Mucosa of stomach (tissue), 1 donor: ENCODE measurements at regions not wholly inside any gene's neighbourhood (a gene's known extent, or its start where the extent isn't known, plus 50 kb on each side); places are given as distances from the start of the nearest gene placed in this dataset.

Experiments used
- H3K27me3 ChIP-seq: one replicate; pipeline ENCODE4 v1.7.0; 2013; ENCODE audit warnings: mild to moderate bottlenecking, low read length; ENCODE audit not compliant: control insufficient read depth, insufficient read depth
- H3K36me3 ChIP-seq: one replicate; pipeline ENCODE4 v1.7.0; 2013; ENCODE audit warnings: low read length; ENCODE audit not compliant: control insufficient read depth, insufficient read depth
- H3K4me1 ChIP-seq: one replicate; pipeline ENCODE4 v1.7.0; 2013; ENCODE audit warnings: mild to moderate bottlenecking, low read length; ENCODE audit not compliant: control insufficient read depth, insufficient read depth
- H3K4me3 ChIP-seq: one replicate; pipeline ENCODE4 v1.7.0; 2013; ENCODE audit warnings: low read length
- H3K9ac ChIP-seq: one replicate; pipeline ENCODE4 v1.7.0; 2013; ENCODE audit warnings: mild to moderate bottlenecking, low read length, moderate library complexity
- H3K9me3 ChIP-seq: one replicate; pipeline ENCODE4 v1.7.0; 2013; ENCODE audit warnings: mild to moderate bottlenecking, low read length, moderate library complexity; ENCODE audit not compliant: control insufficient read depth
- donor health status: Pancreatic carcinoma.

DNA sequence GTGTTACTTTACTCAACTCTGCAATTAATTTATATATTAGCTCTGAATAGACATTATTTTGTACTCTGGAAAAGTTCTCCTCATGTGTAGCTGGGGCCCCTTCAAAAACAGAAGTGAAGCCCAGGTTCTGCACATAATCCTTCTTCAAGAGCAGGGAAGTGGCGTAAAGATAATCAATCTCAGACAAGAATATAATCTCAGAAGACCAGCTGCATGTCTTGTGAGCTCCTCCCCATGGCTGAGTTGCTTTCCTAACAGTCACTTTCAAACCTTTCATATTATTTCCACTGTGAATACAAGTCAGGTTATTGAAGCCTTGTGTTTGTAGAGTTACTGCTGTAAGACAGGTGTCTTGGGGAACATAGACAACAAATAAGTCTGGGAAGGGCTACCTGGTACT is 691.9 kb downstream of the RFPL4B start:
- H3K4me3 ChIP-seq, result no peak overlapping the region
- no peaks in the 10 kb centered on the region for H3K4me1 ChIP-seq
- no peaks in the 10 kb centered on the region for H3K36me3 ChIP-seq
- H3K9me3 ChIP-seq, result no peaks in the 10 kb centered on the region
- no peak overlapping the region for H3K9ac ChIP-seq
- no peaks in the 10 kb centered on the region for H3K27me3 ChIP-seq

DNA sequence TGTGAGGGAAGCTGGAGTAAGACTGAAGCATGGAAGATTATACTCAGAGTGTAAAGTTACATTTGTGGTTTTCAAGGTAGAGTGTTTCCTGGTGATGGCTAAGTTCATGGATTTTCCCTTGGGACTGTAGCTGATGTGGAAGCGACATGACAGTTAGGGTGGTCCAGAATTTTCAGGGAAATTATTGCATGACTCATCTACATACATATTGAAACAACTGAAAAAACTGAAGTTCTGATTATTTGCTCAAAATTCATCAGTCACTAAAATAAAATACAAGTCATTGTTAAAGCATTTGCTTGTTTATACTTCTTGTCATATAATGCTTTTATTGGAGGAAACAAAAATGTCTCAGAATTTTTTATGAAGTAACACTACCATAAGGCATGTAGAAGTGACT is 700.0 kb downstream of the RFPL4B start:
- no peaks in the 10 kb centered on the region for H3K9me3 ChIP-seq
- H3K9ac ChIP-seq, result no peak overlapping the region
- no peaks in the 10 kb centered on the region for H3K27me3 ChIP-seq
- H3K36me3 ChIP-seq, result no peaks in the 10 kb centered on the region
- no peak overlapping the region for H3K4me3 ChIP-seq
- no peaks in the 10 kb centered on the region for H3K4me1 ChIP-seq

DNA sequence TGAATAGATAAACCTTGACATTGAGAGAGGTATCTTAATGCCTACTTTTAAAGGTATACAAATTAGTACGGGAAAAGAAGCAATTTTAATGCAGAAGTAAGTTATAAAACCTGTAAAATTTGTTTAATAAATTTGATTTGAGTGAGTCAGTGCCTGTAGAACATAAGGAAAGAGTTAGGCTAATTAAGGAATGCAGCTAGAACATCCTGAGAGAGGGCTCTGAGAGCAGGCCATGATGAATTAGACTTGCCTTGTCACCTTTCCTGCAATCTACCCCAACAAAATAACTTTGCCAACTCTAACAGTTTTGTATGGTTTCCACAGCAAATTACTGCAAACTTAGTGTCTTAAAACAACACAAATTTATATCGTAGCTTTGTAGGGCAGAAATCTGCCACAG is 700.8 kb downstream of the RFPL4B start:
- Histone ChIP-seq H3K4me1 (no peaks in the 10 kb centered on the region), H3K27me3 (no peaks in the 10 kb centered on the region), H3K9ac (no peak overlapping the region), H3K4me3 (no peak overlapping the region), H3K9me3 (no peaks in the 10 kb centered on the region), H3K36me3 (no peaks in the 10 kb centered on the region)

DNA sequence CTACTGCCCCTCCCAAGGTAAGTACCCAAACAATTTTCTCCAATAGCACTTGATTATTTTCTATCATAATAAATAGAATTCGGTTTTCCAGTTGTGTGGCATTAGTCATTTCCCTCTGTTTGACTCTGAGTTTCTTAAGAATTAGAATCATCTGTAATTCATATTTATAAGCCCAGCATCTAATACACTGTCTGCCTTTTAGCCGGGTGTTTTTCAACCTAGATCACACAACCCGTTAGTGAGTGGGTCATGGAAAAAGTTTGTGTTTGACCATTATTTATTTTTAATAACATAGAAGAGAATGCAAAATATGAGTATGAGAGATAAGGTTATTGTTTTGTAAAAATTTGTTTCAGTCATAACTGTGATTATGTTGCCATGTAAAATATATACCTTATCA is 701.6 kb downstream of the RFPL4B start:
- Histone ChIP-seq H3K9me3 (no peaks in the 10 kb centered on the region), H3K36me3 (no peaks in the 10 kb centered on the region), H3K9ac (no peak overlapping the region), H3K4me1 (no peaks in the 10 kb centered on the region), H3K4me3 (no peak overlapping the region), H3K27me3 (no peaks in the 10 kb centered on the region)

DNA sequence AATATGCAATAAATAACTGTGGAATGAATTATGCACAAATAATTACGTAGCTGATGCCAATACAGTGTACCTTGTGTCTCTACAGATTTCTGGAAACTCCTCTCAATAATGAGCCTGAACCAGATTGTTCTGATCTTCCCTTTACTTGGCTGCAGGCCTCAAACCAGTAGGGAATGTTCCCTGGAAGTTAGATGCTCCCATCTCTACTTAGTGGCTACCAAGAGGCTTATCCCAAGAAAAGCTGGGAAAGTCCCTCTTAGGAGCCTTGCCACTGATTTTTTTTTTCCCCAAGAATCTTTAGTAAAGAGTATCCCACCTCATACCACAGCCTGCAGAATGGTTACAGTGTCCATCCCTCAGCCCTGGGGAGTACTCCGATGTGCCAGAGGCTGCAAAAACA is 702.1 kb downstream of the RFPL4B start:
- H3K36me3 ChIP-seq, result no peaks in the 10 kb centered on the region
- no peaks in the 10 kb centered on the region for H3K4me1 ChIP-seq
- H3K4me3 ChIP-seq, result no peak overlapping the region
- no peak overlapping the region for H3K9ac ChIP-seq
- H3K27me3 ChIP-seq, result no peaks in the 10 kb centered on the region
- H3K9me3 ChIP-seq, result no peaks in the 10 kb centered on the region

DNA sequence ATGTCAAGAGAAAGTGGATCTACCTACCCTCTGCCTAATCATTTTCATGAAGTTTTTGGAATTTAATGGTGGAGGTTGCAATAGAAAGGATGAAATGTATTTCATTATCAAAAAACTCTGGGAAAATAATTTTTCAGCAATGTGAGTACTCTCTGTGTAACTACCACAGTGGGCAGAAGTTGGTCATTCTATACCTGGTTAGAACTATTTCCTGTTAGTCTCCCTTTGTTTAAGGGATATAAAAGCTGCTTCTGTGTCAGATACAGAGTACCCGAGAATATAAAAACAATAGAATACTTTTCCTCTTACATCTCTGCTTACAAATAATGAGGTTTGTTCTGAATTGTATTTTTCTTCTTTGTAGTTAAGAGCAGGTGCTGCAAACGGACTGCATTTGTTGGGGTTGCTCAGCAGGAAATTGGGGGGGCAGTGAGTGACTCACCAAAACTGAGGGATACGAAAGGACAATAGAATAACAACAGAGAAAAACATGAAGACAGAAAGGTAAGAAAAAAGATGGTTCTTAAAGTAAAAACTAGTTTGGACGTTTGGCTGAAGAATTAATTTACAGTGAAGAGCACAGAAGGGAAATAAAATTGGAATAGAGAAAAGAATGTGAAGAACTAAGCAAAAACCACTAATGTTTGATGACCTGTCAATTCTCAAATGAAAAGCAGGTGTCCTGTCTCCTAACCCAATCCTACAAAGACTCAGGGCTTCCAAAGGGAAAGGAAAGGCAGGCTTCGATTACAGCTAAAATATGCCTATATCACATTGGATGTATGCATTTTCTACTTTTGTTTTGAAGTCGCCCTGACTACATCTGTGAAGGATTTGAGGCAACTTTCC is 703.1 kb downstream of the RFPL4B start:
- H3K4me1 ChIP-seq, result no peaks in the 10 kb centered on the region
- no peaks in the 10 kb centered on the region for H3K27me3 ChIP-seq
- H3K36me3 ChIP-seq, result no peaks in the 10 kb centered on the region
- no peak overlapping the region for H3K9ac ChIP-seq
- no peak overlapping the region for H3K4me3 ChIP-seq
- no peaks in the 10 kb centered on the region for H3K9me3 ChIP-seq

DNA sequence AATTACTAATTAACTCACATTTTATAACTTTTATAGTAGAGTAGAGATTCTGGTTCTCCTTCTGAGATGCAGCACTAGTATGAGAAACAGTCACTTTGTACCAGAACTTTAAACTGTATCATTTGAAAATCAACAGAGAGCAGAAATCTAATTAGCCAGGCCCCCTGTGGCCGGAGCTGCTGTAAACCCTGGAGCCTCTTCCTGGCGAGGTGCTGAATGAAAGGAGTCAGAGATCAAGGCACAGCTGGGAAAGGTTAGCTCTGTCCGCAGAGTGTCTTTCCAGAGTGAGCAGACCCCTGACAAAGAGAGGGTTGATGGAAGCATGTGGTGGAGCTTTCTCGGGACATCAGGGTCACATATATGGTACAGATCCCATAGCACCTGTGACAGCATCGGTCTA is 703.8 kb downstream of the RFPL4B start:
- H3K9ac ChIP-seq, result no peak overlapping the region
- H3K4me1 ChIP-seq, result no peaks in the 10 kb centered on the region
- no peaks in the 10 kb centered on the region for H3K36me3 ChIP-seq
- H3K4me3 ChIP-seq, result no peak overlapping the region
- no peaks in the 10 kb centered on the region for H3K27me3 ChIP-seq
- no peaks in the 10 kb centered on the region for H3K9me3 ChIP-seq

DNA sequence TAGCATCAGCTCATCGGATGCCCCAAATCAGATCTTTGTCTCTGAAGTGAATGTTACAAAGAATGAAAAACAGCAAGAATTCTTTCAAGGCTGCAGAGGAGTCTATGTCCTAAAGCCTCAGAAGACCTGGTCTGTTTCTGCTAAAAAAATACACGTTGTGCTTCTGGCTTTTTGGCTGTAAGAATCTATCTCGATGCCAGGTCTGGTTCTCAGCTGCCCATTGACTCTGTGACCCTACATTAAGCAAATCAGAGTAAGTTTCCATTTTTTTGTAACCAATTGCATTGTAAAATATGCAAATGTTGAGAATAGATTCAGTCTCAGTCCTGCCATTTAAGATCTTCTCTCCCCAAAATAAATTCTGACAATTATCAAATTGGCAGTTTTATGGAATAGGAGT is 705.4 kb downstream of the RFPL4B start:
- Histone ChIP-seq H3K9me3 (no peaks in the 10 kb centered on the region), H3K9ac (no peak overlapping the region), H3K36me3 (no peaks in the 10 kb centered on the region), H3K4me3 (no peak overlapping the region), H3K4me1 (no peaks in the 10 kb centered on the region), H3K27me3 (no peaks in the 10 kb centered on the region)

DNA sequence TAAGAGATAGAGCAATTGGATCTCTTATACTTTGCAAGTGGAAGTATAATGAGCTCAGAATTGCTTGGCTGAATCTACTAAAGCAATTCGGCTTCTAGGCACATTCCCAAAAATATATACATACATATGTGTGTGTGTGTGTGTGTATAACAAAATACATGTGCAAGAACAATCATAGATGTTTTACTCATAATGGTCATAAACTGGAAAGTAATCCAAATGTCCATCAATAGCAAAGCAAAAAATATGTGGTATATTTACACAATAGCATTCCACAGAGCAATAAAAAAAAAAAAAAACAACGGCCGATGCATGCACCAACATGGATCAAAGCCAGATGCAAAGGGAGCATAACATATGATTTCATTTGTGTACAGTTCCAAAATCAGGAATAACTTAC is 707.9 kb downstream of the RFPL4B start:
- H3K27me3 ChIP-seq, result no peaks in the 10 kb centered on the region
- no peaks in the 10 kb centered on the region for H3K9me3 ChIP-seq
- H3K36me3 ChIP-seq, result no peaks in the 10 kb centered on the region
- H3K9ac ChIP-seq, result no peak overlapping the region
- H3K4me1 ChIP-seq, result no peaks in the 10 kb centered on the region
- no peak overlapping the region for H3K4me3 ChIP-seq

DNA sequence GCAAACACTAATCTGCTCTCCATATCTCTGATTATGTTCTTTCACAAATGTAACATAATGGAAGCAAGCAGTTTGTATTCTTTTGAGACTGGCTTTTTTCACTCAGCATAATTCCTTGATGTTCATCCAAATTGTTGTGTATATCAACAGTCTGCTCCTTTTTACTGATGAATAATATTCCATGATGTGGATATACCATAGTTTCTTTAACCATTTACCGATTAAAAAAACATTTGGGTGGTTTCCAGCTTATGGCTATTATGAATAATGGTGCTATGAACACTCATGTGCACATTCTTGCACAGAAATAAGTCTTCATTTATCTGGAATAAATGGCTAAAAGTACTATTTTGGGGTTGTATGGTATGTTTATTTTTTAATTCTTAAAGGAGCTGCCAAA is 708.9 kb downstream of the RFPL4B start:
- Histone ChIP-seq H3K4me3 (no peak overlapping the region), H3K36me3 (no peaks in the 10 kb centered on the region), H3K9ac (no peak overlapping the region), H3K9me3 (no peaks in the 10 kb centered on the region), H3K4me1 (no peaks in the 10 kb centered on the region), H3K27me3 (no peaks in the 10 kb centered on the region)

DNA sequence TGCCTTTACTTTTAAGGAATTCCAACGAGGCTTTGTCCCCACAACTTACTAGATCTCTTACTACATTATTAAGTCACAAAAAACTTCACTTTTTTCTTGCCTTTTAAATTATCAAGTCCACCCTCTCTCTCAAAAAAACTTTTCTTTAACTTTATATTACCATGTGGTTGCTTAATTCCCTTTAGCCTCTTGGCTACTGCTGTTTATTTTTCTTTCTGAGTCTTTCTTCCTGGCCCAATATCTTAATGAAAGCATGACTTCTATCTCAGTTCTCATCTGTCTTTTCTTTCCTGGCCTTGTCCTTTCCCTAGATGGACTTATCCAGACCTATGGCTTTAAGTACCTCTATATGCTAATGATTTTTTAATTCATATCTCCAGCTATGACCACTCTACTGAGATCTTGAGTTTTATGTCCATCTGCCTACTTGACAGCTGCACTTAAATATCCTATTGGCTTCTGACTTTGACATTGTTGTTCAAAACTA is 710.5 kb downstream of the RFPL4B start:
- Histone ChIP-seq H3K9ac (no peak overlapping the region), H3K27me3 (no peaks in the 10 kb centered on the region), H3K4me3 (no peak overlapping the region), H3K4me1 (no peaks in the 10 kb centered on the region), H3K36me3 (no peaks in the 10 kb centered on the region), H3K9me3 (no peaks in the 10 kb centered on the region)

DNA sequence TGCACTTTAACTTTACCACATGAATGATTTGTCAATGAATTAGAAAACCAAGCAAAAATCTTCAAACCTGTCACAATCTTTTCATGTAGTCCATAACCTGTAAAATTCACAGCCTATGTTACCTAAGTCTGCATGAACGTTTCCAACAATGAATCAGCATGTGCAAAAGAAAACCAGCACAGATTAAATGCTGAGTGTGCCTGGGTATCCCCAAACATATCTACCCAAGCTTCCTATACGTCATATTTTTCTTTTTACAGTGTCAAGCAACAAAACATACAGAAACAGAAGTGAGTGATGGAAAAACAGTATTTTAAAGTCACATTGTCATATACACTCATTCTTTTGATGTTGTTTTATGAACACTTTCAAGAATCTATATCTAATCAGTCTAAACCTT is 713.5 kb downstream of the RFPL4B start:
- no peaks in the 10 kb centered on the region for H3K4me1 ChIP-seq
- H3K4me3 ChIP-seq, result no peak overlapping the region
- H3K27me3 ChIP-seq, result no peaks in the 10 kb centered on the region
- H3K36me3 ChIP-seq, result no peaks in the 10 kb centered on the region
- no peaks in the 10 kb centered on the region for H3K9me3 ChIP-seq
- H3K9ac ChIP-seq, result no peak overlapping the region

DNA sequence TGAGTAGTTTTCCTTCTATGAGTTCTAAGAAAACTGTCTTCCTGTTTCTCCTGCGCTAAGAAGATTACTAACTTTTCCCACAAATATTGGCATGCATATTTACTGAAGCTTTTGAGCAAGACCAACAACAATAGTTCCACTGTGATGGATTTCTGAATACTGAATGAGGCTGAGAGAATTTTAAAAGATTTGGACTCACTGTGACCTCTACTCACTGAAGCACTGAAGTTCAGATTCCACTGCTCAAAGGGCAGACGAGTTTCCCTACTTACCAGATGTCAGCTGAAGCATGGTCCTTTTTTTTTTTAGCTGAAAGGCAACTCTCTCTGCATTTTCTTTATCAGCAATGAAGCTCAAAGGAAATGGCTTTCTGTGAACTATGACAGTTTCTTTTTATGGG is 718.5 kb downstream of the RFPL4B start:
- no peak overlapping the region for H3K9ac ChIP-seq
- H3K4me1 ChIP-seq, result no peaks in the 10 kb centered on the region
- H3K27me3 ChIP-seq, result no peaks in the 10 kb centered on the region
- no peak overlapping the region for H3K4me3 ChIP-seq
- H3K36me3 ChIP-seq, result no peaks in the 10 kb centered on the region
- no peaks in the 10 kb centered on the region for H3K9me3 ChIP-seq
